B cell (primary cell): ENCODE measurements at regions not wholly inside any gene's neighbourhood (a gene's known extent, or its start where the extent isn't known, plus 50 kb on each side); places are given as distances from the start of the nearest gene placed in this dataset.

Experiments used
- ATAC-seq: fragments of 200-7000 bp; cut with Tn5 transposase; one replicate; pipeline ENCODE4 v1.10.0; 2021; ENCODE audit warnings: low read depth, mild to moderate bottlenecking, moderate number of reproducible peaks, moderate library complexity
- CTCF ChIA-PET: fragments of 350-600 bp; sonication (Branson Sonifier 250); formaldehyde crosslinking; loops from one replicate; lab custom pipeline; 2021; ENCODE audit warnings: antibody characterized with exemption, inconsistent platforms; lab: Charles Lee
- POLR2A ChIA-PET: fragments of 350-600 bp; sonication (Branson Sonifier 250); formaldehyde crosslinking; loops from one replicate; lab custom pipeline; 2021; ENCODE audit warnings: antibody characterized with exemption; lab: Charles Lee
- DNase-seq: peaks from one replicate; pipeline ENCODE4 v3.0.0; 2013
- H2AFZ ChIP-seq: 2 replicates; pipeline ENCODE4 v1.6.1; 2012; ENCODE audit warnings: mild to moderate bottlenecking, low read depth, low read length; ENCODE audit not compliant: insufficient read depth, poor library complexity, severe bottlenecking
- H3K27ac ChIP-seq, 2 donors: 1 replicate in 1 of 2; 2 replicates in 1 of 2; pipeline ENCODE4 v1.5.1; 2012 to 2013; ENCODE audit warnings: low read length in 2 of 2, mild to moderate bottlenecking in 2 of 2, moderate library complexity in 1 of 2
- H3K27me3 ChIP-seq, 4 experiments: fragments of 200-600 bp in 1 of 4; sonication (generic) in 1 of 4; replicated peaks in 1 of 4; 1 replicate in 2 of 4; 2 replicates in 2 of 4; pipeline versions ENCODE4 v1.6.1 to v1.7.0; 2013 to 2016; ENCODE audit warnings: low read length in 3 of 4, mild to moderate bottlenecking in 2 of 4, mixed read lengths in 1 of 4, moderate library complexity in 1 of 4; ENCODE audit not compliant: insufficient read depth in 4 of 4, control insufficient read depth in 3 of 4; ENCODE audit errors: control extremely low read depth in 1 of 4
- H3K36me3 ChIP-seq, 2 experiments: replicated peaks in 1 of 2; 1 replicate in 1 of 2; 2 replicates in 1 of 2; pipeline versions ENCODE4 v1.6.1 to v1.7.1; 2013; ENCODE audit warnings: low read length in 1 of 2; ENCODE audit not compliant: insufficient read depth in 2 of 2, control insufficient read depth in 1 of 2; ENCODE audit errors: control extremely low read depth in 1 of 2, extremely low read depth in 1 of 2
- H3K4me1 ChIP-seq, 2 donors: fragments of 200-600 bp in 1 of 2; sonication (generic) in 1 of 2; 1 replicate in 1 of 2; 2 replicates in 1 of 2; pipeline versions ENCODE4 v1.5.1 to v1.6.1; 2013 to 2017; ENCODE audit warnings: low read length in 2 of 2; ENCODE audit not compliant: control insufficient read depth in 2 of 2, insufficient read depth in 2 of 2
- H3K4me2 ChIP-seq: replicated peaks from 2 replicates; pipeline ENCODE3; 2012; ENCODE audit warnings: mild to moderate bottlenecking, low read depth, low read length; ENCODE audit not compliant: poor library complexity, severe bottlenecking
- H3K4me3 ChIP-seq, 5 experiments: fragments of 200-600 bp in 1 of 5; sonication (generic) in 1 of 5; 1 replicate in 3 of 5; 2 replicates in 2 of 5; pipeline versions ENCODE4 v1.5.1 to v1.7.0; 2011 to 2016; ENCODE audit warnings: low read length in 4 of 5, mild to moderate bottlenecking in 4 of 5, low read depth in 2 of 5, control low read depth in 1 of 5, moderate library complexity in 1 of 5; ENCODE audit not compliant: insufficient read depth in 1 of 5; ENCODE audit errors: control extremely low read depth in 1 of 5, extremely low read depth in 1 of 5
- H3K79me2 ChIP-seq: fragments of 200-600 bp; sonication (generic); one replicate; pipeline ENCODE4 v1.6.0; 2016; ENCODE audit warnings: low read length; ENCODE audit not compliant: control insufficient read depth, insufficient read depth
- H3K9ac ChIP-seq: fragments of 200-600 bp; sonication (generic); 2 replicates; pipeline ENCODE4 v1.6.1; 2017; ENCODE audit warnings: mild to moderate bottlenecking, low read length, moderate library complexity
- H3K9me3 ChIP-seq, 3 donors: one replicate each; pipeline versions ENCODE4 v1.6.1 to v1.7.1; 2013; ENCODE audit warnings: low read length in 2 of 3; ENCODE audit not compliant: control insufficient read depth in 2 of 3, insufficient read depth in 1 of 3; ENCODE audit errors: control extremely low read depth in 1 of 3
- H4K20me1 ChIP-seq: 2 replicates; pipeline ENCODE4 v1.6.0; 2012; ENCODE audit warnings: mild to moderate bottlenecking, low read length; ENCODE audit not compliant: insufficient read depth, control insufficient read depth, poor library complexity, severe bottlenecking
- H3K27ac Mint-ChIP-seq: one replicate; pipeline ENCODE4 v1.8.0; 2021; ENCODE audit warnings: mixed read lengths
- H3K27me3 Mint-ChIP-seq: one replicate; pipeline ENCODE4 v1.8.0; 2021; ENCODE audit warnings: mixed read lengths
- H3K4me1 Mint-ChIP-seq: one replicate; pipeline ENCODE4 v1.8.0; 2021; ENCODE audit warnings: mixed read lengths
- H3K4me3 Mint-ChIP-seq: one replicate; pipeline ENCODE4 v1.8.0; 2021; ENCODE audit warnings: mixed read lengths
- H3K9me3 Mint-ChIP-seq: one replicate; pipeline ENCODE4 v1.8.0; 2022; ENCODE audit warnings: mixed read lengths; ENCODE audit not compliant: insufficient read depth
- EZH2 ChIP-seq: IDR thresholded peaks from 2 replicates; pipeline ENCODE4 v1.6.1; 2012; ENCODE audit warnings: borderline replicate concordance, low read depth, mild to moderate bottlenecking, moderate library complexity, low read length; ENCODE audit not compliant: insufficient read depth, poor library complexity, severe bottlenecking
- WGBS: methylation state at CpG from one replicate; pipeline ENCODE4 v1.1.5; 2013; ENCODE audit warnings: missing lambda C conversion rate; ENCODE audit not compliant: insufficient coverage; 5-methylcytosine and 5-hydroxymethylcytosine counted together
- intact Hi-C: fragments of 100-400 bp; cut with micrococcal nuclease; formaldehyde crosslinking; loops from one replicate; pipeline ENCODE4 v1.10.0; 2022
- TF ChIP-seq, protein P1 (sequence below): fragments of 200-600 bp; IDR thresholded peaks from one replicate; pipeline ENCODE4 v1.8.0; 2022; ENCODE audit warnings: antibody characterized with exemption, mild to moderate bottlenecking

- DNase-seq (no peak), ATAC-seq (no peak)
- H3K4me1 ChIP-seq = peaks cover 3 to 15% of the 10 kb centered on the region in 2 donors
- H3K4me1 Mint-ChIP-seq = peaks cover 12% of the 10 kb centered on the region
- ChIA-PET POLR2A (no interaction called here), CTCF (no interaction called here)
- no peak overlapping the region for H3K27ac ChIP-seq
- no peaks in the 10 kb centered on the region for H3K36me3 ChIP-seq
- H3K4me2 ChIP-seq = no peak overlapping the region
- no peaks in the 10 kb centered on the region for H3K27me3 Mint-ChIP-seq
- TF ChIP-seq, protein P1, sequence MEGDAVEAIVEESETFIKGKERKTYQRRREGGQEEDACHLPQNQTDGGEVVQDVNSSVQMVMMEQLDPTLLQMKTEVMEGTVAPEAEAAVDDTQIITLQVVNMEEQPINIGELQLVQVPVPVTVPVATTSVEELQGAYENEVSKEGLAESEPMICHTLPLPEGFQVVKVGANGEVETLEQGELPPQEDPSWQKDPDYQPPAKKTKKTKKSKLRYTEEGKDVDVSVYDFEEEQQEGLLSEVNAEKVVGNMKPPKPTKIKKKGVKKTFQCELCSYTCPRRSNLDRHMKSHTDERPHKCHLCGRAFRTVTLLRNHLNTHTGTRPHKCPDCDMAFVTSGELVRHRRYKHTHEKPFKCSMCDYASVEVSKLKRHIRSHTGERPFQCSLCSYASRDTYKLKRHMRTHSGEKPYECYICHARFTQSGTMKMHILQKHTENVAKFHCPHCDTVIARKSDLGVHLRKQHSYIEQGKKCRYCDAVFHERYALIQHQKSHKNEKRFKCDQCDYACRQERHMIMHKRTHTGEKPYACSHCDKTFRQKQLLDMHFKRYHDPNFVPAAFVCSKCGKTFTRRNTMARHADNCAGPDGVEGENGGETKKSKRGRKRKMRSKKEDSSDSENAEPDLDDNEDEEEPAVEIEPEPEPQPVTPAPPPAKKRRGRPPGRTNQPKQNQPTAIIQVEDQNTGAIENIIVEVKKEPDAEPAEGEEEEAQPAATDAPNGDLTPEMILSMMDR = no peak
- no peak for TF ChIP-seq EZH2
- no peak overlapping the region for H3K9ac ChIP-seq
- H3K27ac Mint-ChIP-seq = no peak overlapping the region
- no peaks in the 10 kb centered on the region for H3K27me3 ChIP-seq
- no peaks in the 10 kb centered on the region for H4K20me1 ChIP-seq
- no peak overlapping the region for H3K4me3 Mint-ChIP-seq
- no peaks in the 10 kb centered on the region for H3K9me3 Mint-ChIP-seq
- no CpG with 5 or more reads among the region's 2 CpGs for WGBS
- H3K9me3 ChIP-seq = no peaks in the 10 kb centered on the region
- H3K79me2 ChIP-seq = no peaks in the 10 kb centered on the region
- intact Hi-C loops = no loop called here
- H2AFZ ChIP-seq = no peak overlapping the region
- H3K4me3 ChIP-seq = no peak overlapping the region
Measured at GRCh38 chr5:125139590-125139989, 393.2 kb upstream of the ZNF608 start.

- no peaks in the 10 kb centered on the region for H3K27me3 Mint-ChIP-seq
- ATAC-seq (no peak), DNase-seq (no peak)
- Histone ChIP-seq H4K20me1 (no peaks in the 10 kb centered on the region), H3K4me2 (no peak overlapping the region), H3K27ac (no peak overlapping the region), H3K9me3 (no peaks in the 10 kb centered on the region), H3K79me2 (no peaks in the 10 kb centered on the region), H3K4me3 (no peak overlapping the region), H2AFZ (no peak overlapping the region), H3K36me3 (no peaks in the 10 kb centered on the region), H3K27me3 (no peaks in the 10 kb centered on the region), H3K9ac (no peak overlapping the region), H3K4me1 (peaks cover 3 to 15% of the 10 kb centered on the region in 2 donors)
- H3K27ac Mint-ChIP-seq = no peak overlapping the region
- CTCF ChIA-PET = no interaction called here
- TF ChIP-seq EZH2 = no peak
- TF ChIP-seq, protein P1 = no peak
- H3K4me1 Mint-ChIP-seq = peaks cover 12% of the 10 kb centered on the region
- H3K9me3 Mint-ChIP-seq = no peaks in the 10 kb centered on the region
- intact Hi-C loops = no loop called here
- no peak overlapping the region for H3K4me3 Mint-ChIP-seq
- 92% methylated on average over 2 of the region's 4 CpGs for WGBS
- POLR2A ChIA-PET = no interaction called here
Measured at GRCh38 chr5:125140220-125140619, 393.8 kb upstream of the ZNF608 start.
